ENCODE measurements at regions not wholly inside any gene's neighbourhood (a gene's known extent, or its start where the extent isn't known, plus 50 kb on each side); places are given as distances from the start of the nearest gene placed in this dataset.

- TF ChIP-seq CTCF (IDR thresholded peaks at IDR 0.05), result no peak
- 62 to 79% methylated on average over 4 of the region's 4 CpGs for WGBS, 2 donors
- H3K4me3 ChIP-seq (ENCODE audit: low read depth, poor library complexity, severe bottlenecking), result no peak overlapping the region
- intact Hi-C loops (cut with DNase I; ENCODE audit: low total_unique reads), result no loop called here
- DNase-seq (ENCODE audit: low spot score in 2 of 2), result no peak
Measured at GRCh38 chr7:109331423-109331822, 761.7 kb downstream of the DNAJB9 start.

- 96 to 98% methylated on average over 3 of the region's 3 CpGs for WGBS, 2 donors
- intact Hi-C loops (cut with DNase I; ENCODE audit: low total_unique reads), result no loop called here
- DNase-seq (ENCODE audit: low spot score in 2 of 2), result no peak
- H3K4me3 ChIP-seq (ENCODE audit: low read depth, poor library complexity, severe bottlenecking), result no peak overlapping the region
- TF ChIP-seq CTCF (IDR thresholded peaks at IDR 0.05), result no peak
- no peak for TF ChIP-seq POLR2A (IDR thresholded peaks at IDR 0.05)
Measured at GRCh38 chr7:109335951-109336350, 766.3 kb downstream of the DNAJB9 start.

- intact Hi-C loops (cut with DNase I; ENCODE audit: low total_unique reads), result no loop called here
- DNase-seq (ENCODE audit: low spot score in 2 of 2), result no peak
- H3K4me3 ChIP-seq (ENCODE audit: low read depth, poor library complexity, severe bottlenecking), result no peak overlapping the region
- no peak for TF ChIP-seq POLR2A (IDR thresholded peaks at IDR 0.05)
- no peak for TF ChIP-seq CTCF (IDR thresholded peaks at IDR 0.05)
Measured at GRCh38 chr7:109336531-109336930, 766.9 kb downstream of the DNAJB9 start.

GRCh38 chr7:109343678-109344077, 774.0 kb downstream of the DNAJB9 start:
- 83 to 88% methylated on average over 2 of the region's 2 CpGs for WGBS, 2 donors
- intact Hi-C loops (cut with DNase I; ENCODE audit: low total_unique reads), result no loop called here
- H3K4me3 ChIP-seq (ENCODE audit: low read depth, poor library complexity, severe bottlenecking), result no peak overlapping the region
- TF ChIP-seq POLR2A (IDR thresholded peaks at IDR 0.05) (no peak), CTCF (IDR thresholded peaks at IDR 0.05) (no peak)
- DNase-seq (ENCODE audit: low spot score in 2 of 2), result no peak

GRCh38 chr7:109351493-109351892, 781.8 kb downstream of the DNAJB9 start:
- DNase-seq (ENCODE audit: low spot score in 2 of 2), result peak in 1 of 2 donors; percentile 56
- no peak overlapping the region for H3K4me3 ChIP-seq (ENCODE audit: low read depth, poor library complexity, severe bottlenecking)
- 90 to 91% methylated on average over 9 of the region's 9 CpGs for WGBS, 2 donors
- intact Hi-C loops (cut with DNase I; ENCODE audit: low total_unique reads), result no loop called here
- TF ChIP-seq CTCF (IDR thresholded peaks at IDR 0.05) (no peak), POLR2A (IDR thresholded peaks at IDR 0.05) (no peak)

GRCh38 chr7:109354000-109354399, 784.3 kb downstream of the DNAJB9 start:
- 64 to 77% methylated on average over 3 of the region's 3 CpGs for WGBS, 2 donors
- TF ChIP-seq POLR2A (IDR thresholded peaks at IDR 0.05), result no peak
- TF ChIP-seq CTCF (IDR thresholded peaks at IDR 0.05), result no peak
- no peak overlapping the region for H3K4me3 ChIP-seq (ENCODE audit: low read depth, poor library complexity, severe bottlenecking)
- DNase-seq (ENCODE audit: low spot score in 2 of 2), result peak in 1 of 2 donors; percentile 29
- intact Hi-C loops (cut with DNase I; ENCODE audit: low total_unique reads), result no loop called here

Measured in lower leg skin (tissue), 4 donors.